Keratinocyte (primary cell): ENCODE measurements at regions not wholly inside any gene's neighbourhood (a gene's known extent, or its start where the extent isn't known, plus 50 kb on each side); places are given as distances from the start of the nearest gene placed in this dataset.

Source experiments
- DNase-seq: peaks from one replicate; pipeline ENCODE4 v3.0.0-alpha.2; 2011; ENCODE audit warnings: low read depth, missing footprints, low spot score
- FAIRE-seq: peaks from 2 replicates; lab custom pipeline; 2011; peaks lifted over from hg19 to GRCh38; lab: Jason Lieb, UNC
- H2AFZ ChIP-seq: 2 replicates; pipeline ENCODE4 v1.6.0; 2012; ENCODE audit warnings: low read length, control low read depth, inconsistent platforms; ENCODE audit not compliant: control insufficient read depth
- H3K27ac ChIP-seq: 2 replicates; pipeline ENCODE4 v1.5.1; 2011; ENCODE audit warnings: low read length; ENCODE audit not compliant: control insufficient read depth, insufficient read depth
- H3K27me3 ChIP-seq: 3 replicates; pipeline ENCODE4 v1.6.0; 2011; ENCODE audit warnings: low read length; ENCODE audit not compliant: control insufficient read depth, insufficient read depth; ENCODE audit errors: extremely low read depth
- H3K36me3 ChIP-seq, 2 experiments: 2 replicates in 1 of 2; 3 replicates in 1 of 2; pipeline ENCODE4 v1.5.1; 2011; ENCODE audit warnings: low read length in 2 of 2, mild to moderate bottlenecking in 1 of 2; ENCODE audit not compliant: control insufficient read depth in 2 of 2, insufficient read depth in 2 of 2; ENCODE audit errors: extremely low read depth in 1 of 2
- H3K4me1 ChIP-seq: 3 replicates; pipeline ENCODE4 v1.5.1; 2011; ENCODE audit warnings: low read length; ENCODE audit not compliant: control insufficient read depth, insufficient read depth; ENCODE audit errors: extremely low read depth
- H3K4me2 ChIP-seq: 3 replicates; pipeline ENCODE4 v1.6.0; 2011; ENCODE audit warnings: low read depth, low read length; ENCODE audit not compliant: control insufficient read depth, insufficient read depth; ENCODE audit errors: extremely low read depth
- H3K4me3 ChIP-seq, 3 experiments: fragments of 200-600 bp in 1 of 3; sonication (generic) in 1 of 3; 2 replicates in 2 of 3; 3 replicates in 1 of 3; pipeline ENCODE4 v1.5.1; 2011 to 2016; ENCODE audit warnings: low read length in 3 of 3, mild to moderate bottlenecking in 3 of 3, control low read depth in 2 of 3, inconsistent platforms in 1 of 3, low read depth in 1 of 3, mixed read lengths in 1 of 3, mixed run types in 1 of 3, moderate library complexity in 1 of 3; ENCODE audit not compliant: control insufficient read depth in 2 of 3, insufficient read depth in 2 of 3; ENCODE audit errors: extremely low read depth in 1 of 3
- H3K79me2 ChIP-seq: 2 replicates; pipeline ENCODE4 v1.6.0; 2012; ENCODE audit warnings: low read length; ENCODE audit not compliant: control insufficient read depth, insufficient read depth
- H3K9ac ChIP-seq: 3 replicates; pipeline ENCODE4 v1.6.0; 2011; ENCODE audit warnings: low read length; ENCODE audit not compliant: control insufficient read depth, insufficient read depth; ENCODE audit errors: extremely low read depth
- H3K9me1 ChIP-seq: 3 replicates; pipeline ENCODE4 v1.6.0; 2011; ENCODE audit warnings: low read length; ENCODE audit not compliant: control insufficient read depth, insufficient read depth; ENCODE audit errors: extremely low read depth
- H3K9me3 ChIP-seq: 2 replicates; pipeline ENCODE4 v1.5.1; 2012; ENCODE audit warnings: low read depth, low read length; ENCODE audit not compliant: control insufficient read depth
- H4K20me1 ChIP-seq: 3 replicates; pipeline ENCODE4 v1.6.0; 2011; ENCODE audit warnings: low read length; ENCODE audit not compliant: control insufficient read depth, insufficient read depth; ENCODE audit errors: extremely low read depth
- EZH2 ChIP-seq: IDR thresholded peaks from one replicate; pipeline ENCODE4 v1.6.1; 2012; ENCODE audit warnings: inconsistent platforms, mild to moderate bottlenecking, low read length, moderate library complexity
- dilution Hi-C: fragments of 300-500 bp; cut with MboI; formaldehyde crosslinking; loops from one replicate; pipeline ENCODE4 v1.7.0; 2020; ENCODE audit warnings: low sequenced_read_pairs; ENCODE audit not compliant: extremely low pct_ligation_motif_present
- TF ChIP-seq, protein P1 (sequence below), 3 experiments: IDR thresholded peaks in 1 of 3; conservative IDR thresholded peaks in 1 of 3; optimal IDR thresholded peaks in 1 of 3; 2 replicates in 2 of 3; 3 replicates in 1 of 3; pipeline versions ENCODE3 to v1.5.1; 2011; ENCODE audit warnings: low read length in 3 of 3, mild to moderate bottlenecking in 3 of 3, moderate library complexity in 2 of 3, control low read depth in 1 of 3, inconsistent platforms in 1 of 3; ENCODE audit not compliant: insufficient read depth in 2 of 3; ENCODE audit errors: extremely low read depth in 1 of 3

DNA sequence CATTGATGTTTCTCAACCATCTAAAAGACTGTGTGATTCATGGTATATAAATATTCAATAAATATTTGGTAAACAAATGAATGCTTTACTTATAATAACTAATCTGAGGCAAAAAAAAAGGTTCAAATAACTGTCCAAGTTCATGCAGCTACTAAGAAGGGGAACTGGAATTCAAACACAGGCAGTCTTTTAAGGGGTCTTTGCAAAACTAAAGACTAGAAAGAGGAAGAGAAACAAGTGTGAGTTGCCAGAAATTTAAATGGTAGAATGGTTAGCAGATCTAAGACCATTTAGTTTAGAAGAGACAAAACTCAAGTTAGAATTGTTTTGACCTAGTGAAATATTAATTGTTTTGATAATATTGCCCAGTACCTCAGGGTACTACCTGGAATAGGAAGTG, 642.0 kb upstream of the LRRN3 start:
- Histone ChIP-seq H3K27ac (no peak overlapping the region), H3K79me2 (no peaks in the 10 kb centered on the region), H3K9me3 (no peaks in the 10 kb centered on the region), H3K9ac (no peak overlapping the region), H4K20me1 (no peaks in the 10 kb centered on the region), H2AFZ (no peak overlapping the region), H3K4me1 (no peaks in the 10 kb centered on the region), H3K4me3 (no peak overlapping the region), H3K36me3 (no peaks in the 10 kb centered on the region), H3K4me2 (no peak overlapping the region), H3K27me3 (no peaks in the 10 kb centered on the region), H3K9me1 (no peaks in the 10 kb centered on the region)
- no peak for DNase-seq
- dilution Hi-C loops: no loop called here
- FAIRE-seq: no peak
- no peak for TF ChIP-seq EZH2
- TF ChIP-seq, protein P1, sequence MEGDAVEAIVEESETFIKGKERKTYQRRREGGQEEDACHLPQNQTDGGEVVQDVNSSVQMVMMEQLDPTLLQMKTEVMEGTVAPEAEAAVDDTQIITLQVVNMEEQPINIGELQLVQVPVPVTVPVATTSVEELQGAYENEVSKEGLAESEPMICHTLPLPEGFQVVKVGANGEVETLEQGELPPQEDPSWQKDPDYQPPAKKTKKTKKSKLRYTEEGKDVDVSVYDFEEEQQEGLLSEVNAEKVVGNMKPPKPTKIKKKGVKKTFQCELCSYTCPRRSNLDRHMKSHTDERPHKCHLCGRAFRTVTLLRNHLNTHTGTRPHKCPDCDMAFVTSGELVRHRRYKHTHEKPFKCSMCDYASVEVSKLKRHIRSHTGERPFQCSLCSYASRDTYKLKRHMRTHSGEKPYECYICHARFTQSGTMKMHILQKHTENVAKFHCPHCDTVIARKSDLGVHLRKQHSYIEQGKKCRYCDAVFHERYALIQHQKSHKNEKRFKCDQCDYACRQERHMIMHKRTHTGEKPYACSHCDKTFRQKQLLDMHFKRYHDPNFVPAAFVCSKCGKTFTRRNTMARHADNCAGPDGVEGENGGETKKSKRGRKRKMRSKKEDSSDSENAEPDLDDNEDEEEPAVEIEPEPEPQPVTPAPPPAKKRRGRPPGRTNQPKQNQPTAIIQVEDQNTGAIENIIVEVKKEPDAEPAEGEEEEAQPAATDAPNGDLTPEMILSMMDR (optimal IDR thresholded peaks at IDR 0.05 in 1 of 3, IDR thresholded peaks at IDR 0.05 in 1 of 3, conservative IDR thresholded peaks at IDR 0.05 in 1 of 3; ENCODE audit: extremely low read depth in 1 of 3, insufficient read depth in 2 of 3, low read length in 3 of 3): no peak

DNA sequence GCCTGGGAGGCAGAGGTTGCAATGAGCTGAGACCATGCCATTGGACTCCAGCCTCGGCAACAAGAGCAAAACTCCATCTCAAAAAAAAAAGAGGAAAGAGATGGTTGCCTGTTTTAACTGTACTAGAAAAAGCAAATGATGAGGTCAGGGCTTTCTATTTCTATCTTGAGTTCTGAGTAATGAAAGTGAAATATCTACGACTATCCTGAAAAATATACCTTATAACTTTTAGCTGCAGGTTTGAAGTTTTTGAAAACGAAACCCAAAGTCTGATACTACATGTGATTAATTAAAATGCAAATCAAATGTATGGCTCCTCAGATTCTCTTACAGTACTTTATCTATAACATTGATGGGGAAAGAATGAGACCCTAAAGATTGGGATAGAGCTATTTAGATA, 636.2 kb upstream of the LRRN3 start:
- no peak overlapping the region for H2AFZ ChIP-seq
- H4K20me1 ChIP-seq: no peaks in the 10 kb centered on the region
- H3K9me3 ChIP-seq: no peaks in the 10 kb centered on the region
- H3K79me2 ChIP-seq: no peaks in the 10 kb centered on the region
- TF ChIP-seq, protein P1 (optimal IDR thresholded peaks at IDR 0.05 in 1 of 3, IDR thresholded peaks at IDR 0.05 in 1 of 3, conservative IDR thresholded peaks at IDR 0.05 in 1 of 3; ENCODE audit: extremely low read depth in 1 of 3, insufficient read depth in 2 of 3, low read length in 3 of 3): no peak
- no peak for TF ChIP-seq EZH2
- H3K27ac ChIP-seq: no peak overlapping the region
- no peaks in the 10 kb centered on the region for H3K36me3 ChIP-seq
- no peak overlapping the region for H3K4me3 ChIP-seq
- no peaks in the 10 kb centered on the region for H3K4me1 ChIP-seq
- H3K4me2 ChIP-seq: no peak overlapping the region
- no peak for FAIRE-seq
- H3K9ac ChIP-seq: no peak overlapping the region
- no peak for DNase-seq
- dilution Hi-C loops: no loop called here
- no peaks in the 10 kb centered on the region for H3K27me3 ChIP-seq
- H3K9me1 ChIP-seq: no peaks in the 10 kb centered on the region
